ENCODE measurements at regions not wholly inside any gene's neighbourhood (a gene's known extent, or its start where the extent isn't known, plus 50 kb on each side); places are given as distances from the start of the nearest gene placed in this dataset.

GRCh38 chr2:16217291-16217690 lies 276.9 kb downstream of the MYCN start:
- CTCF ChIA-PET = no interaction called here
- BruUV-seq (replicated peaks) = no TSS peak
- Mint-ChIP-seq H3K4me3 (ENCODE audit: low read depth, unreplicated experiment) (no peak overlapping the region), H3K4me1 (ENCODE audit: low read depth, unreplicated experiment) (no peaks in the 10 kb centered on the region), H3K9me3 (ENCODE audit: low read depth, unreplicated experiment) (no peaks in the 10 kb centered on the region), H3K27ac (ENCODE audit: unreplicated experiment) (no peak overlapping the region), H3K27me3 (ENCODE audit: unreplicated experiment) (peaks cover 15% of the 10 kb centered on the region), H3K36me3 (ENCODE audit: insufficient read depth, unreplicated experiment) (no peaks in the 10 kb centered on the region)
- DNase-seq = no peak
- TF ChIP-seq CTCF (IDR thresholded peaks at IDR 0.05; ENCODE audit: unreplicated experiment) = no peak
- intact Hi-C loops (cut with micrococcal nuclease; ENCODE audit: unreplicated experiment) = no loop called here

GRCh38 chr2:16216558-16216945 lies 276.2 kb downstream of the MYCN start:
- no peak overlapping the region for H3K27ac Mint-ChIP-seq (ENCODE audit: unreplicated experiment)
- no peaks in the 10 kb centered on the region for H3K36me3 Mint-ChIP-seq (ENCODE audit: insufficient read depth, unreplicated experiment)
- peaks cover 8% of the 10 kb centered on the region for H3K27me3 Mint-ChIP-seq (ENCODE audit: unreplicated experiment)
- CTCF ChIA-PET = interaction anchor here (0.7 kb wide), 1 partner anchor 280 kb away, joined by 3 read pairs; no protein-coding TSS in a partner anchor
- BruUV-seq (replicated peaks) = no TSS peak
- DNase-seq = no peak
- no peaks in the 10 kb centered on the region for H3K9me3 Mint-ChIP-seq (ENCODE audit: low read depth, unreplicated experiment)
- no peaks in the 10 kb centered on the region for H3K4me1 Mint-ChIP-seq (ENCODE audit: low read depth, unreplicated experiment)
- H3K4me3 Mint-ChIP-seq (ENCODE audit: low read depth, unreplicated experiment) = no peak overlapping the region
- intact Hi-C loops (cut with micrococcal nuclease; ENCODE audit: unreplicated experiment) = no loop called here
- TF ChIP-seq CTCF (IDR thresholded peaks at IDR 0.05; ENCODE audit: unreplicated experiment) = no peak

GRCh38 chr2:16215902-16216557 lies 275.7 kb downstream of the MYCN start:
- Mint-ChIP-seq H3K36me3 (ENCODE audit: insufficient read depth, unreplicated experiment) (no peaks in the 10 kb centered on the region), H3K4me1 (ENCODE audit: low read depth, unreplicated experiment) (no peaks in the 10 kb centered on the region), H3K27me3 (ENCODE audit: unreplicated experiment) (peaks cover 2% of the 10 kb centered on the region), H3K27ac (ENCODE audit: unreplicated experiment) (no peak overlapping the region), H3K4me3 (ENCODE audit: low read depth, unreplicated experiment) (no peak overlapping the region), H3K9me3 (ENCODE audit: low read depth, unreplicated experiment) (no peaks in the 10 kb centered on the region)
- BruUV-seq (replicated peaks) = no TSS peak
- DNase-seq = no peak
- intact Hi-C loops (cut with micrococcal nuclease; ENCODE audit: unreplicated experiment) = no loop called here
- CTCF ChIA-PET = interaction anchor here (0.7 kb wide), 1 partner anchor 280 kb away, joined by 3 read pairs; no protein-coding TSS in a partner anchor
- no peak for TF ChIP-seq CTCF (IDR thresholded peaks at IDR 0.05; ENCODE audit: unreplicated experiment)

GRCh38 chr2:16214861-16215260 lies 274.5 kb downstream of the MYCN start:
- Mint-ChIP-seq H3K9me3 (ENCODE audit: low read depth, unreplicated experiment) (no peaks in the 10 kb centered on the region), H3K4me1 (ENCODE audit: low read depth, unreplicated experiment) (no peaks in the 10 kb centered on the region), H3K36me3 (ENCODE audit: insufficient read depth, unreplicated experiment) (no peaks in the 10 kb centered on the region), H3K4me3 (ENCODE audit: low read depth, unreplicated experiment) (no peak overlapping the region), H3K27ac (ENCODE audit: unreplicated experiment) (no peak overlapping the region), H3K27me3 (ENCODE audit: unreplicated experiment) (no peaks in the 10 kb centered on the region)
- no TSS peak for BruUV-seq (replicated peaks)
- no peak for TF ChIP-seq CTCF (IDR thresholded peaks at IDR 0.05; ENCODE audit: unreplicated experiment)
- CTCF ChIA-PET = no interaction called here
- intact Hi-C loops (cut with micrococcal nuclease; ENCODE audit: unreplicated experiment) = no loop called here
- no peak for DNase-seq

Measured in Calu3 (cell line).